NB4 (cell line): ENCODE measurements at regions not wholly inside any gene's neighbourhood (a gene's known extent, or its start where the extent isn't known, plus 50 kb on each side); places are given as distances from the start of the nearest gene placed in this dataset.

Source experiments
- MAX ChIP-seq: IDR thresholded peaks from 2 replicates; pipeline ENCODE4 v1.6.1; 2011; ENCODE audit warnings: low read depth, low read length
- MYC ChIP-seq: IDR thresholded peaks from 2 replicates; pipeline ENCODE4 v1.6.1; 2011; ENCODE audit warnings: low read depth, low read length
- POLR2A ChIP-seq: IDR thresholded peaks from 2 replicates; pipeline ENCODE4 v1.6.1; 2011; ENCODE audit warnings: mild to moderate bottlenecking; ENCODE audit not compliant: insufficient read length; ENCODE audit errors: extremely low read depth
- TF ChIP-seq, protein P1 (sequence below): IDR thresholded peaks from one replicate; pipeline ENCODE4 v1.5.1; 2012; ENCODE audit warnings: low read depth, low read length

GRCh38 chr2:129717560-129718130, 261.8 kb upstream of the RAB6C start:
- TF ChIP-seq, protein P1, sequence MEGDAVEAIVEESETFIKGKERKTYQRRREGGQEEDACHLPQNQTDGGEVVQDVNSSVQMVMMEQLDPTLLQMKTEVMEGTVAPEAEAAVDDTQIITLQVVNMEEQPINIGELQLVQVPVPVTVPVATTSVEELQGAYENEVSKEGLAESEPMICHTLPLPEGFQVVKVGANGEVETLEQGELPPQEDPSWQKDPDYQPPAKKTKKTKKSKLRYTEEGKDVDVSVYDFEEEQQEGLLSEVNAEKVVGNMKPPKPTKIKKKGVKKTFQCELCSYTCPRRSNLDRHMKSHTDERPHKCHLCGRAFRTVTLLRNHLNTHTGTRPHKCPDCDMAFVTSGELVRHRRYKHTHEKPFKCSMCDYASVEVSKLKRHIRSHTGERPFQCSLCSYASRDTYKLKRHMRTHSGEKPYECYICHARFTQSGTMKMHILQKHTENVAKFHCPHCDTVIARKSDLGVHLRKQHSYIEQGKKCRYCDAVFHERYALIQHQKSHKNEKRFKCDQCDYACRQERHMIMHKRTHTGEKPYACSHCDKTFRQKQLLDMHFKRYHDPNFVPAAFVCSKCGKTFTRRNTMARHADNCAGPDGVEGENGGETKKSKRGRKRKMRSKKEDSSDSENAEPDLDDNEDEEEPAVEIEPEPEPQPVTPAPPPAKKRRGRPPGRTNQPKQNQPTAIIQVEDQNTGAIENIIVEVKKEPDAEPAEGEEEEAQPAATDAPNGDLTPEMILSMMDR: no peak
- TF ChIP-seq MAX (no peak), POLR2A (no peak), MYC (no peak)
